Colonic mucosa (tissue), 4 donors: ENCODE measurements at regions not wholly inside any gene's neighbourhood (a gene's known extent, or its start where the extent isn't known, plus 50 kb on each side); places are given as distances from the start of the nearest gene placed in this dataset.

Experiments
- DNase-seq: peaks from one replicate; pipeline ENCODE4 v3.0.0-alpha.2; 2020
- H3K27ac ChIP-seq: fragments of 200-600 bp; one replicate; pipeline ENCODE4 v1.8.0; 2021
- H3K27me3 ChIP-seq: fragments of 200-600 bp; one replicate; pipeline ENCODE4 v1.8.0; 2021
- H3K36me3 ChIP-seq: fragments of 200-600 bp; one replicate; pipeline ENCODE4 v1.8.0; 2021
- H3K4me1 ChIP-seq: fragments of 200-600 bp; one replicate; pipeline ENCODE4 v1.8.0; 2021; ENCODE audit warnings: mild to moderate bottlenecking
- H3K4me3 ChIP-seq: fragments of 200-600 bp; one replicate; pipeline ENCODE4 v1.8.0; 2021
- H3K9ac ChIP-seq, 2 donors: one replicate each; pipeline ENCODE4 v1.7.0; 2013; ENCODE audit warnings: control low read depth in 2 of 2, low read depth in 2 of 2, low read length in 2 of 2
- H3K9me3 ChIP-seq: fragments of 200-600 bp; one replicate; pipeline ENCODE4 v1.8.0; 2021
- intact Hi-C: fragments of 100-400 bp; cut with DNase I; formaldehyde crosslinking; loops from one replicate; pipeline ENCODE4 v1.14.1; 2022
- TF ChIP-seq, protein P1 (sequence below): fragments of 200-600 bp; IDR thresholded peaks from one replicate; pipeline ENCODE4 v1.8.0; 2022; ENCODE audit warnings: antibody characterized with exemption, mild to moderate bottlenecking
- donor health status: healthy.
- donor health status: DM: no; HTN: no; CAD: no.
- donor health status: DM: no; HTN: no; CAD: no.

DNA sequence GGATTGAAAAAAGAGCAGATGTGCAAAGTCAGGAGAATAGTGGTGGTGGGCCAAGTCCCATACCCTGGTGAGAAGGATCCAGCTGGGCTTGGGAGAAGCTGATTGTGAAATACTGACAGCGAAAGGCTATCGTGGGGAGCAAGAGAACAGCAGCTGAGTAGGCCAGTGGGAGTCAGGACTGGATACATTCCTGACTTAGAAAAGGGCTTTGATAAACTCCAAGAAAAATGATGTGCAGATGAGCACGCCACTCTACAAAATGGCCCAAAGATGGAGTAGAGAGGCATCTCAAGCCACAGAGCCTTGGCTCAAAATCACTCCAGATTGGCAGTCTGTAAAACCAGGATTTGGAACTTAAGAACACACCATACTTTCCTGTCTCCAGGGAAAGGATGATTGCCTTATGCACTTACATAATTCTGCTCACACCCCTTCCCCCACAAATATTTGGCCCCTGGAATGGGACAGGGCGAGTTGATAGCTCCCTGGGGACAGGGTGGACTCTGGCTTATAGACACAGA lies 578.7 kb downstream of the MAFB start:
- no peaks in the 10 kb centered on the region for H3K27me3 ChIP-seq
- no peak overlapping the region for H3K27ac ChIP-seq
- H3K4me3 ChIP-seq: no peak overlapping the region
- H3K4me1 ChIP-seq: no peaks in the 10 kb centered on the region
- no peaks in the 10 kb centered on the region for H3K36me3 ChIP-seq
- no peak for DNase-seq
- no peak overlapping the region for H3K9ac ChIP-seq
- no peaks in the 10 kb centered on the region for H3K9me3 ChIP-seq
- intact Hi-C loops: no loop called here
- TF ChIP-seq, protein P1, sequence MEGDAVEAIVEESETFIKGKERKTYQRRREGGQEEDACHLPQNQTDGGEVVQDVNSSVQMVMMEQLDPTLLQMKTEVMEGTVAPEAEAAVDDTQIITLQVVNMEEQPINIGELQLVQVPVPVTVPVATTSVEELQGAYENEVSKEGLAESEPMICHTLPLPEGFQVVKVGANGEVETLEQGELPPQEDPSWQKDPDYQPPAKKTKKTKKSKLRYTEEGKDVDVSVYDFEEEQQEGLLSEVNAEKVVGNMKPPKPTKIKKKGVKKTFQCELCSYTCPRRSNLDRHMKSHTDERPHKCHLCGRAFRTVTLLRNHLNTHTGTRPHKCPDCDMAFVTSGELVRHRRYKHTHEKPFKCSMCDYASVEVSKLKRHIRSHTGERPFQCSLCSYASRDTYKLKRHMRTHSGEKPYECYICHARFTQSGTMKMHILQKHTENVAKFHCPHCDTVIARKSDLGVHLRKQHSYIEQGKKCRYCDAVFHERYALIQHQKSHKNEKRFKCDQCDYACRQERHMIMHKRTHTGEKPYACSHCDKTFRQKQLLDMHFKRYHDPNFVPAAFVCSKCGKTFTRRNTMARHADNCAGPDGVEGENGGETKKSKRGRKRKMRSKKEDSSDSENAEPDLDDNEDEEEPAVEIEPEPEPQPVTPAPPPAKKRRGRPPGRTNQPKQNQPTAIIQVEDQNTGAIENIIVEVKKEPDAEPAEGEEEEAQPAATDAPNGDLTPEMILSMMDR: no peak

DNA sequence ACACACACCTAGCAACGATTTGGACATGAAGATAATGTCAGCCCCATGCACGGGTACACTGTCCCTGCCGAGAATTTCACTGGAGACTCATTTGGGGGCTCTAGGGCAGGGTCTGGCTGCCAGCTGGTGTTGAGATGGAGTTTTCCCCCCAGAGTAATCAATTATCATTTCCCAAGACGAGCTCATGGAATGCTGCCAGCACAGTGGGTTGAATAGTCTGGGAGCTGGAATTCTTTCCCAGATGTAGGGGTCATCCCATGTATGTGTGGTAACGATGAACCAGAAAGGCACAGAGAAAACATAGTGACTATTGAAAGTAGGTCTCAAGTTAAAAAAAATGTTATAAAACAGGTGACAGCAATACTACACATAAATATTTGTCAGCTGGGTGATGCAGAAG lies 579.9 kb downstream of the MAFB start:
- H3K36me3 ChIP-seq: no peaks in the 10 kb centered on the region
- H3K27ac ChIP-seq: no peak overlapping the region
- no peak for DNase-seq
- no peaks in the 10 kb centered on the region for H3K4me1 ChIP-seq
- no peaks in the 10 kb centered on the region for H3K9me3 ChIP-seq
- intact Hi-C loops: no loop called here
- H3K4me3 ChIP-seq: no peak overlapping the region
- TF ChIP-seq, protein P1: no peak
- no peaks in the 10 kb centered on the region for H3K27me3 ChIP-seq
- no peak overlapping the region for H3K9ac ChIP-seq

DNA sequence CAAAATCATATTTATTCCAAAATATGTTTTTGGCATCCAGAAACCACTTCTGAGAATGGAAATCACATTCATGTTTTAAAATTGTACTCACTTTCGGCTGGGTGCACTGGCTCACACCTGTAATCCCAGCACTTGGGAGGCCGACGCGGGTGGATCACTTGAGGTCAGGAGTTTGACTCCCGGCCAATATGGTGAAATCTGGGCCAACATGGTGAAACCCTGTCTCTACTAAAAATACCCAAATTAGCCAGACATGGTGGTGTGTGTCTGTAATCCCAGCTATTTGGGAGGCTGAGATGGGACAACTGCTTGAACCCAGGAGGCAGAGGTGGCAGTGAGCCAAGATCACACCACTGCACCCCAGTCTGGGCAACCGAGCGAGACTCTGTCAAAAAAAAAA lies 580.7 kb downstream of the MAFB start:
- H3K27ac ChIP-seq: no peak overlapping the region
- H3K4me1 ChIP-seq: no peaks in the 10 kb centered on the region
- H3K36me3 ChIP-seq: no peaks in the 10 kb centered on the region
- H3K27me3 ChIP-seq: no peaks in the 10 kb centered on the region
- no peak for DNase-seq
- H3K9me3 ChIP-seq: no peaks in the 10 kb centered on the region
- no peak overlapping the region for H3K4me3 ChIP-seq
- no peak overlapping the region for H3K9ac ChIP-seq
- intact Hi-C loops: no loop called here
- TF ChIP-seq, protein P1: no peak

DNA sequence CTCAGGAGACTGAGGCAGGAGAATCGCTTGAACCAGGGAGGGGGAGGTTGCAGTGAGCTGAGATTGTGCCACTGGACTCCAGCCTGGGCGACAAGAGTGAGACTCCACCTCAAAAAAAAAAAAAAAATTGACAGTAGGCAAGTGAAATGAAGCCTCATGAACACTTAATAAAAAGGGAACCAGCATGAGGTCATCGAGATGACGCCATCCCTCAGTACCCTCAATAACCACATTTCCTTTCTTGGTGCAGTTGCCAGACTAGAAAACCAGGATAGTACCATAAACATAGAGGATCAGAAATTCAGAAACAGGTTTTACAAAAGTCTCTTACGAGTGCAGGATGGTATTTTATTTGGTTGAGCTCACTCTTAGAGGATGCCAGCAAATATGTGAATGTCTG lies 584.1 kb downstream of the MAFB start:
- H3K4me3 ChIP-seq: no peak overlapping the region
- H3K36me3 ChIP-seq: no peaks in the 10 kb centered on the region
- no peaks in the 10 kb centered on the region for H3K9me3 ChIP-seq
- no peaks in the 10 kb centered on the region for H3K4me1 ChIP-seq
- no peak overlapping the region for H3K9ac ChIP-seq
- intact Hi-C loops: no loop called here
- no peak overlapping the region for H3K27ac ChIP-seq
- TF ChIP-seq, protein P1: no peak
- DNase-seq: no peak
- H3K27me3 ChIP-seq: no peaks in the 10 kb centered on the region

DNA sequence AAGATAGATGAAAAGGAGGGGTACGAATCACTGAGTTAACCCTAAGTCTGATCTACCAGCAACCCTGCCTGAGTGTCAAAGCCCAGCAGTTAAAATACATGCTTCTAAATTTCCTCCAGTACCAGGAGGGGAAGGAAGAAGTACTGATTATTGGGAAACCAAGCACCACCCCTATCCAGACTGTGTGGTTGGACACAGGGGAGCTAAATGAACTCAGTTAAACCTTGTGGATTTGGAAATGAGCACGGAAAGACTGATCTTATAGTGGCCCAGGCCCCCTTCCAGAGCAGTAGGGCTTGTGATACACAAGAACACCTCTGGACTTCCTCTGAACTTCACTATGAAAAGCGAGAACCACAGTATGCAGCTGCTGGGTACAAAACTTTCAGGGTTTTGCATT lies 585.6 kb downstream of the MAFB start:
- no peaks in the 10 kb centered on the region for H3K4me1 ChIP-seq
- TF ChIP-seq, protein P1: no peak
- intact Hi-C loops: no loop called here

More for the DNA sequence above, 585.6 kb downstream of the MAFB start:
- H3K27me3 ChIP-seq: no peaks in the 10 kb centered on the region
- H3K27ac ChIP-seq: no peak overlapping the region
- DNase-seq: no peak
- no peaks in the 10 kb centered on the region for H3K36me3 ChIP-seq
- no peaks in the 10 kb centered on the region for H3K9me3 ChIP-seq
- H3K4me3 ChIP-seq: no peak overlapping the region
- no peak overlapping the region for H3K9ac ChIP-seq
